ENCODE measurements at regions not wholly inside any gene's neighbourhood (a gene's known extent, or its start where the extent isn't known, plus 50 kb on each side); places are given as distances from the start of the nearest gene placed in this dataset.
"Not testable (repeated sequence)": the region's sequence is repeated elsewhere in the genome, so short reads cannot be mapped to it uniquely, and the experiment has no call there.

- no peak for DNase-seq (ENCODE audit: low read depth)
These were observed 100.0 kb upstream of the PRKG2 start for GRCh38 chr4:81314897-81315470.

- no peak for DNase-seq (ENCODE audit: low read depth)
These were observed 99.3 kb upstream of the PRKG2 start for GRCh38 chr4:81314196-81314896.

GRCh38 chr4:81307991-81308390 is 93.0 kb upstream of the PRKG2 start:
- no peak for DNase-seq (ENCODE audit: low read depth)

DNA sequence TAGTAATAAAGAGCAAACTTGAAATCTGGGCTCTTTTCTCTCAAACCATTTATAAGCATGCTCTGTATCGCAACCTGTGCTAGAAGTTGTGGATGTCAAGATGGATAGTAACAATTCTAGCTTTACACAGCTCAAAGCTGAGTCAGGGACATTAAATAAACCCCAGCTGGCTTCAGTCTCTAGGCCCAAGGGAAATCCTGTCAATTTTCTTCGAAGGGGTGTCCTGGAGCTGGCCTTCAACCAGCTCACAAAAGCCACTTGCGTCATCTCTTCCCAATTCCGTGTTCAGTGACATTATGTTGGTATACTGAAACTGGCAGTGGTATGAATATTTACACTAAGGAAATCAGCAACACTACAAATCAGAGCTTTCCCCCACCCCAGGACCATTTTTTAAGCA is 89.8 kb upstream of the PRKG2 start:
- no peak for DNase-seq (ENCODE audit: low read depth)

DNA sequence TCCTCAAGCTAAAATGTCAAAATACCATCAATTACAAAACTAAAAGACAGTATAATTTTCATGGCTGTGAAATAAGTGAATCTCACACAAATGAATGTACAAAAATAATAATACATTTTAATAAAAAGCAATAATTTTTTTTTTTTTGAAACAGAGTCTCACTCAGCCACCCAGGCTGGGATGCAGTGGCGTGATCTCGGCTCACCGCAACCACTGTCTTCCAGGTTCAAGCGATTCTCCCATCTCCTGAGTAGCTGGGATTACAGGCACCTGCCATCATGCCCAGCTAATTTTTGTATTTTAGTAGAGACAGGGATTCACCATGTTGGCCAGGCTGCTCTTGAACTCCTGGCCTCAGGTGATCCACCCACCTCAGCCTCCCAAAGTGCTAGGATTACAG is 85.3 kb upstream of the PRKG2 start:
- DNase-seq (ENCODE audit: low read depth), result not testable (repeated sequence)

GRCh38 chr4:81290813-81291212 is 75.8 kb upstream of the PRKG2 start:
- no peak for DNase-seq (ENCODE audit: low read depth)

DNA sequence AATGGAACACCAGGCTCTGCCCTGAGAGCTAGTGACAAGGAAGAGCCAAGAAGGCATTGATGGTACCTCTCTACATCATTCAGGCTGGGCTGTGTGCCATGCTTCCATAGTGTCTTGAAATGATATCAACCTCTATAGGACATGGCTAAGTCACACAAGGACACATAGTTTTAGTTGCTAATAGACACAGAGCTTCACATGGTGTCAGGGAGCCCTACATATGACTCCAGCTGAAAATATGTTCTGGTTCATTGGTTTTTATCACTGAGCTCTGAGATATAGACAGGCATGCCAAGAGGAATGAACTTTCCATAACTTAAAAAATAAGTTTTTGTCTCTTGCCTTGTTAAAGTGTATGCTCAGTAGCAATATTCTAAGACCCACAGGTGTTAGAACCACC is 72.1 kb upstream of the PRKG2 start:
- no peak for DNase-seq (ENCODE audit: low read depth)

GRCh38 chr4:81282131-81282530 is 67.1 kb upstream of the PRKG2 start:
- DNase-seq (ENCODE audit: low read depth), result no peak

DNA sequence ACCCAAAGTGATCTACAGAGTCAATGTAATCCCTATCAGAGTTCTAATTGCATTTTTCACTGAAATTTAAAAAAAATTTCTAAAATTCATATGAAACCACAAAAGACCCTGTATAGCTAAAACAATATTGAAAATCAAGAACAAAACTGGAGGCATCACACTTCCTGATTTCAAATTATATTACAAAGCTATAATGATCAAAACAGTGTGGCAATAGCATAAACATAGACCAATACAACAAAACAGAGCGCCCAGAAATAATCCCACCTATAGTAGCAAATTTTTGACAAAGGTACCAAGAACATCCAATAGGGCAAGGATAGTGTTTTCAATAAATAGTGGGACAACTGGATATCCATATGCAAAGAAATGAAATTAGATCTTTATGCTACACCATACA is 59.4 kb upstream of the PRKG2 start:
- no peak for DNase-seq (ENCODE audit: low read depth)

GRCh38 chr4:81272671-81273070 is 57.6 kb upstream of the PRKG2 start:
- no peak for DNase-seq (ENCODE audit: low read depth)
